ENCODE measurements at regions not wholly inside any gene's neighbourhood (a gene's known extent, or its start where the extent isn't known, plus 50 kb on each side); places are given as distances from the start of the nearest gene placed in this dataset.

- no peaks in the 10 kb centered on the region for H4K20me1 ChIP-seq (ENCODE audit: insufficient read depth)
- H2AFZ ChIP-seq (ENCODE audit: low read depth, low read length, poor library complexity, severe bottlenecking) = no peak overlapping the region
- no peak overlapping the region for H3K4me2 ChIP-seq (ENCODE audit: low read length)
- H3K9me3 ChIP-seq (ENCODE audit: control insufficient read depth in 1 of 2, insufficient read depth in 1 of 2, low read depth in 1 of 2, low read length in 2 of 2) = no peaks in the 10 kb centered on the region
- no TSS peak for BruUV-seq (replicated peaks)
- ChIA-PET RAD21 (ENCODE audit: low non-redundant PET in 1 of 2, low total read pairs in 2 of 2, uncharacterized antibody in 2 of 2, unreplicated experiment in 2 of 2) (no interaction called here), POLR2A (no interaction called here), CTCF (no interaction called here)
- no peaks in the 10 kb centered on the region for H3K27me3 ChIP-seq (ENCODE audit: insufficient read depth, low read length)
- ATAC-seq = no peak
- H3K36me3 ChIP-seq (ENCODE audit: control insufficient read depth in 1 of 2, insufficient read depth in 2 of 2, low read length in 2 of 2) = no peaks in the 10 kb centered on the region
- intact Hi-C loops (cut with micrococcal nuclease) = no loop called here
- H3K9me2 ChIP-seq (ENCODE audit: insufficient read depth) = no peaks in the 10 kb centered on the region
- H3K79me2 ChIP-seq (ENCODE audit: insufficient read depth, low read length) = no peaks in the 10 kb centered on the region
- H3K27ac ChIP-seq (ENCODE audit: low read depth, low read length) = no peak overlapping the region
- no peak overlapping the region for H3K4me3 ChIP-seq (replicated peaks in 1 of 2; ENCODE audit: low read depth in 1 of 2, low read length in 2 of 2)
- no peak overlapping the region for H3K9ac ChIP-seq (ENCODE audit: low read length)
- H3K4me1 ChIP-seq (ENCODE audit: control insufficient read depth in 1 of 2, insufficient read depth in 2 of 2, low read length in 2 of 2) = no peaks in the 10 kb centered on the region
- DNase-seq (ENCODE audit: low read depth, low spot score) = no peak
- TF ChIP-seq SP1 (IDR thresholded peaks at IDR 0.05; ENCODE audit: low read depth) (no peak), TCF7L2 (IDR thresholded peaks at IDR 0.05; ENCODE audit: borderline replicate concordance, extremely low read depth, insufficient read depth, insufficient read length) (no peak), CBX3 (IDR thresholded peaks at IDR 0.05; ENCODE audit: low read depth) (no peak), YY1 (IDR thresholded peaks at IDR 0.05; ENCODE audit: extremely low read depth, insufficient replicate concordance, low read depth, low read length) (no peak), ZFX (IDR thresholded peaks at IDR 0.05) (no peak), POLR2A (IDR thresholded peaks at IDR 0.05; ENCODE audit: borderline replicate concordance, extremely low read depth, insufficient read depth, insufficient read length) (no peak), ZNF274 (IDR thresholded peaks at IDR 0.05; ENCODE audit: low read depth, low read length) (no peak), REST (IDR thresholded peaks at IDR 0.05; ENCODE audit: low read depth) (no peak)
Observed at GRCh38 chr2:21331625-21332370, 208.0 kb downstream of the TDRD15 start.
